Keratinocyte (primary cell): ENCODE measurements at regions not wholly inside any gene's neighbourhood (a gene's known extent, or its start where the extent isn't known, plus 50 kb on each side); places are given as distances from the start of the nearest gene placed in this dataset.

Experiments
- DNase-seq: peaks from one replicate; pipeline ENCODE4 v3.0.0-alpha.2; 2011; ENCODE audit warnings: low read depth, missing footprints, low spot score
- FAIRE-seq: peaks from 2 replicates; lab custom pipeline; 2011; peaks lifted over from hg19 to GRCh38; lab: Jason Lieb, UNC
- H2AFZ ChIP-seq: 2 replicates; pipeline ENCODE4 v1.6.0; 2012; ENCODE audit warnings: low read length, control low read depth, inconsistent platforms; ENCODE audit not compliant: control insufficient read depth
- H3K27ac ChIP-seq: 2 replicates; pipeline ENCODE4 v1.5.1; 2011; ENCODE audit warnings: low read length; ENCODE audit not compliant: control insufficient read depth, insufficient read depth
- H3K27me3 ChIP-seq: 3 replicates; pipeline ENCODE4 v1.6.0; 2011; ENCODE audit warnings: low read length; ENCODE audit not compliant: control insufficient read depth, insufficient read depth; ENCODE audit errors: extremely low read depth
- H3K36me3 ChIP-seq, 2 experiments: 2 replicates in 1 of 2; 3 replicates in 1 of 2; pipeline ENCODE4 v1.5.1; 2011; ENCODE audit warnings: low read length in 2 of 2, mild to moderate bottlenecking in 1 of 2; ENCODE audit not compliant: control insufficient read depth in 2 of 2, insufficient read depth in 2 of 2; ENCODE audit errors: extremely low read depth in 1 of 2
- H3K4me1 ChIP-seq: 3 replicates; pipeline ENCODE4 v1.5.1; 2011; ENCODE audit warnings: low read length; ENCODE audit not compliant: control insufficient read depth, insufficient read depth; ENCODE audit errors: extremely low read depth
- H3K4me2 ChIP-seq: 3 replicates; pipeline ENCODE4 v1.6.0; 2011; ENCODE audit warnings: low read depth, low read length; ENCODE audit not compliant: control insufficient read depth, insufficient read depth; ENCODE audit errors: extremely low read depth
- H3K4me3 ChIP-seq, 3 experiments: fragments of 200-600 bp in 1 of 3; sonication (generic) in 1 of 3; 2 replicates in 2 of 3; 3 replicates in 1 of 3; pipeline ENCODE4 v1.5.1; 2011 to 2016; ENCODE audit warnings: low read length in 3 of 3, mild to moderate bottlenecking in 3 of 3, control low read depth in 2 of 3, inconsistent platforms in 1 of 3, low read depth in 1 of 3, mixed read lengths in 1 of 3, mixed run types in 1 of 3, moderate library complexity in 1 of 3; ENCODE audit not compliant: control insufficient read depth in 2 of 3, insufficient read depth in 2 of 3; ENCODE audit errors: extremely low read depth in 1 of 3
- H3K79me2 ChIP-seq: 2 replicates; pipeline ENCODE4 v1.6.0; 2012; ENCODE audit warnings: low read length; ENCODE audit not compliant: control insufficient read depth, insufficient read depth
- H3K9ac ChIP-seq: 3 replicates; pipeline ENCODE4 v1.6.0; 2011; ENCODE audit warnings: low read length; ENCODE audit not compliant: control insufficient read depth, insufficient read depth; ENCODE audit errors: extremely low read depth
- H3K9me1 ChIP-seq: 3 replicates; pipeline ENCODE4 v1.6.0; 2011; ENCODE audit warnings: low read length; ENCODE audit not compliant: control insufficient read depth, insufficient read depth; ENCODE audit errors: extremely low read depth
- H3K9me3 ChIP-seq: 2 replicates; pipeline ENCODE4 v1.5.1; 2012; ENCODE audit warnings: low read depth, low read length; ENCODE audit not compliant: control insufficient read depth
- H4K20me1 ChIP-seq: 3 replicates; pipeline ENCODE4 v1.6.0; 2011; ENCODE audit warnings: low read length; ENCODE audit not compliant: control insufficient read depth, insufficient read depth; ENCODE audit errors: extremely low read depth
- EZH2 ChIP-seq: IDR thresholded peaks from one replicate; pipeline ENCODE4 v1.6.1; 2012; ENCODE audit warnings: inconsistent platforms, mild to moderate bottlenecking, low read length, moderate library complexity
- dilution Hi-C: fragments of 300-500 bp; cut with MboI; formaldehyde crosslinking; loops from one replicate; pipeline ENCODE4 v1.7.0; 2020; ENCODE audit warnings: low sequenced_read_pairs; ENCODE audit not compliant: extremely low pct_ligation_motif_present
- TF ChIP-seq, protein P1 (sequence below), 3 experiments: IDR thresholded peaks in 1 of 3; conservative IDR thresholded peaks in 1 of 3; optimal IDR thresholded peaks in 1 of 3; 2 replicates in 2 of 3; 3 replicates in 1 of 3; pipeline versions ENCODE3 to v1.5.1; 2011; ENCODE audit warnings: low read length in 3 of 3, mild to moderate bottlenecking in 3 of 3, moderate library complexity in 2 of 3, control low read depth in 1 of 3, inconsistent platforms in 1 of 3; ENCODE audit not compliant: insufficient read depth in 2 of 3; ENCODE audit errors: extremely low read depth in 1 of 3

DNA sequence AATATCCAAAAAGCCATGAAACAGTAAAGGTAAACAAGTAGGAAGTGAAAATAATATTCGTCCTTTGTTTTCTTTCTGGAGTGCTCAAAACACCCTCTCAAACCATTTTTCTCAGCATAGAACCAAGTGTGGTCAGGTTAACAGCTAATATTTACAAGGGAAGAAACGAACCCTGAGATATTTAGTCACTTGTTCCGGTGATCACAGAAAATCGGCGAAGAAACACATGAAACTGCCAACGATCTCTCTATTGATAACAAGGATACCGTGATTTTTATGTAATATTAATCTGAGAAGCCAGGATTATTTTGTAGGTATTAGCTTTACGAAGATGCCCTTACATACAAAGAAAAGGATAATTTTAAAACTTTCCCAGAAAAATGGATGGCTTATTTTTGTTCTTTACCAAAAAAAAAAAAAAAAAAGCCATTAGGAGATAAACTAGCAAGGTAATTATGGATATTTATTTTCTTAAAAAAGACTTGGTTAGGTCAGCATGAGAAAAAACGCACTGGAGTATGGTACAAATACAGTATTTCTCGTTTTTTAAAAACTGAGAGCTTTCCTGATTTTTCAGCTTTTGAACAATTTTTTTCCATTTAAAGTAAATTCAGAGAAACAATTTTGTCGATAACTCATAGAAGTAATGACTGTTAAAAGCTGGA is 107.3 kb upstream of the HNRNPU start:
- H3K9me3 ChIP-seq, result no peaks in the 10 kb centered on the region
- peak overlapping the region; percentile 89 for H3K4me2 ChIP-seq
- H3K27me3 ChIP-seq, result no peaks in the 10 kb centered on the region
- peaks cover 12% of the 10 kb centered on the region for H3K4me1 ChIP-seq
- TF ChIP-seq EZH2, result no peak
- TF ChIP-seq, protein P1, sequence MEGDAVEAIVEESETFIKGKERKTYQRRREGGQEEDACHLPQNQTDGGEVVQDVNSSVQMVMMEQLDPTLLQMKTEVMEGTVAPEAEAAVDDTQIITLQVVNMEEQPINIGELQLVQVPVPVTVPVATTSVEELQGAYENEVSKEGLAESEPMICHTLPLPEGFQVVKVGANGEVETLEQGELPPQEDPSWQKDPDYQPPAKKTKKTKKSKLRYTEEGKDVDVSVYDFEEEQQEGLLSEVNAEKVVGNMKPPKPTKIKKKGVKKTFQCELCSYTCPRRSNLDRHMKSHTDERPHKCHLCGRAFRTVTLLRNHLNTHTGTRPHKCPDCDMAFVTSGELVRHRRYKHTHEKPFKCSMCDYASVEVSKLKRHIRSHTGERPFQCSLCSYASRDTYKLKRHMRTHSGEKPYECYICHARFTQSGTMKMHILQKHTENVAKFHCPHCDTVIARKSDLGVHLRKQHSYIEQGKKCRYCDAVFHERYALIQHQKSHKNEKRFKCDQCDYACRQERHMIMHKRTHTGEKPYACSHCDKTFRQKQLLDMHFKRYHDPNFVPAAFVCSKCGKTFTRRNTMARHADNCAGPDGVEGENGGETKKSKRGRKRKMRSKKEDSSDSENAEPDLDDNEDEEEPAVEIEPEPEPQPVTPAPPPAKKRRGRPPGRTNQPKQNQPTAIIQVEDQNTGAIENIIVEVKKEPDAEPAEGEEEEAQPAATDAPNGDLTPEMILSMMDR (optimal IDR thresholded peaks at IDR 0.05 in 1 of 3, IDR thresholded peaks at IDR 0.05 in 1 of 3, conservative IDR thresholded peaks at IDR 0.05 in 1 of 3; ENCODE audit: extremely low read depth in 1 of 3, insufficient read depth in 2 of 3, low read length in 3 of 3), result no peak
- H3K9ac ChIP-seq, result peak overlapping the region; percentile 98
- H3K27ac ChIP-seq, result peak overlapping the region; percentile 99
- H3K36me3 ChIP-seq, result no peaks in the 10 kb centered on the region
- DNase-seq (no peak), FAIRE-seq (no peak)
- no peaks in the 10 kb centered on the region for H3K79me2 ChIP-seq
- dilution Hi-C loops, result no loop called here
- H4K20me1 ChIP-seq, result no peaks in the 10 kb centered on the region
- H2AFZ ChIP-seq, result peak overlapping the region; percentile 90
- H3K9me1 ChIP-seq, result no peaks in the 10 kb centered on the region
- H3K4me3 ChIP-seq, result peak overlapping the region; percentile 61 to 87 (median 77)

DNA sequence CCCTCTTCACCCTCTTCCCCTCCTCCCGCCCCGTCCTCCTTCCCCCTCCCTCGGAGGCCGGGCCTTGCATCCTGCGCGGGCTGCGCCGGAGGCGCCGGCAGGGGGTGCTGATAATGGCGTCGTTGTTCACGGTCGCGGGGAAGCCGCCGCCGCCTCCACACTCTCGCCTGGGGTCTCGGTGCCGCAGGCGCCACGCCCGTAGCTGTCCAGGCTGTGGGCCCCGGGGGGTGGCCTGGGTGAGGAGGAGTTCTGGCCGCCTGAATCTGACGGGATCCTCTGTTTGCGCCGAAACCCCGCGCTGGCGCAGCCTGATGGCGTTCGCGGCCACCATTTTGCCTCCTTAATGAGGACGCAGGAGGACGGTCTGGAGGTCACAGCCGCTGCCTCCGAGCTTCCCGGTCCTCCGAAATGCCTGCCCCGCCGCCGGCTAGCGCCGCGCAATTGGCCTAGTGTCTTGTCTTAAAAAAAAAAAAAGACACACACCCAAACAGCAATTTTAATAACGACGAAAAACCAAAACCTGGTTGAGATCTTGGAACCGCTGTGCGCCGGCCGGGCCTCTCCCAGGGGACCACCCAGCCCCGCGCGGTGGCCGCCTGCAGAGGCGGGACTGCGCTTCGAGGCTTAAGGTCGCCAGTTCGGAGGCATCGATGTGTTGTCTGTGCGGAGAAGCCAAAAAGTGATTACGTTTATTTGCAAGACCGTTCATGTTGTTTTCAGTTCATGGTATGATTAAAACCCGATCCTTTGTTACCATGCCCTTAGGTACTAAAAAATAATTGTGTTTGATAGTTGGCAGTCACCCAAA is 106.6 kb upstream of the HNRNPU start:
- H3K9me1 ChIP-seq, result no peaks in the 10 kb centered on the region
- TF ChIP-seq EZH2, result no peak
- TF ChIP-seq, protein P1 (optimal IDR thresholded peaks at IDR 0.05 in 1 of 3, IDR thresholded peaks at IDR 0.05 in 1 of 3, conservative IDR thresholded peaks at IDR 0.05 in 1 of 3; ENCODE audit: extremely low read depth in 1 of 3, insufficient read depth in 2 of 3, low read length in 3 of 3), result peak in 2 of 3 experiments; percentile 44 to 55
- H3K4me2 ChIP-seq, result peak overlapping the region; percentile 89
- no peaks in the 10 kb centered on the region for H3K79me2 ChIP-seq
- H3K4me3 ChIP-seq, result peak overlapping the region; percentile 61 to 87 (median 77)
- H4K20me1 ChIP-seq, result no peaks in the 10 kb centered on the region
- H3K4me1 ChIP-seq, result peaks cover 12% of the 10 kb centered on the region
- peak overlapping the region; percentile 98 for H3K9ac ChIP-seq
- H2AFZ ChIP-seq, result peak overlapping the region; percentile 90
- no peaks in the 10 kb centered on the region for H3K36me3 ChIP-seq
- H3K27ac ChIP-seq, result peak overlapping the region; percentile 99
- DNase-seq (no peak), FAIRE-seq (no peak)
- dilution Hi-C loops, result no loop called here
- no peaks in the 10 kb centered on the region for H3K9me3 ChIP-seq
- no peaks in the 10 kb centered on the region for H3K27me3 ChIP-seq
